ENCODE measurements at regions not wholly inside any gene's neighbourhood (a gene's known extent, or its start where the extent isn't known, plus 50 kb on each side); places are given as distances from the start of the nearest gene placed in this dataset.

DNA sequence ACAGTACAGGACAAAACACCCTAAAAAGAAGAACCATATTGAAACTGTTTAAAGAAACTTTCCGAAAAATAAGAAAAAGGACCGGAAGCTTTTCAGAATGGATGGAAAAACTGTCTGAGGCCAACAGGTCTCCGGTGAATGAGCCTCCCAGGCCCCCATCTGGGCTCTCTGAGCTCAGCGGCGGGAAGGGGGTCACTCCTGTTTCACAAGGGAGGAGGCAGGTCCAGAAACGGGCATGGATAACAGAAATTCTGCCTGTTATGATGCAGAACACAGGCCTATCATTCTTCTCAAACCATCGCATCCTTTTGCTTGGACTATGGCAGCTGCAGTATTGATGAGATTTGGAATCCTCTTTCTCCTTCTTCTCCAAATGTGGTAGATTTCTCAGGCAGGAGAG lies 58.9 kb upstream of the SHH start:
- TF ChIP-seq, protein P1, sequence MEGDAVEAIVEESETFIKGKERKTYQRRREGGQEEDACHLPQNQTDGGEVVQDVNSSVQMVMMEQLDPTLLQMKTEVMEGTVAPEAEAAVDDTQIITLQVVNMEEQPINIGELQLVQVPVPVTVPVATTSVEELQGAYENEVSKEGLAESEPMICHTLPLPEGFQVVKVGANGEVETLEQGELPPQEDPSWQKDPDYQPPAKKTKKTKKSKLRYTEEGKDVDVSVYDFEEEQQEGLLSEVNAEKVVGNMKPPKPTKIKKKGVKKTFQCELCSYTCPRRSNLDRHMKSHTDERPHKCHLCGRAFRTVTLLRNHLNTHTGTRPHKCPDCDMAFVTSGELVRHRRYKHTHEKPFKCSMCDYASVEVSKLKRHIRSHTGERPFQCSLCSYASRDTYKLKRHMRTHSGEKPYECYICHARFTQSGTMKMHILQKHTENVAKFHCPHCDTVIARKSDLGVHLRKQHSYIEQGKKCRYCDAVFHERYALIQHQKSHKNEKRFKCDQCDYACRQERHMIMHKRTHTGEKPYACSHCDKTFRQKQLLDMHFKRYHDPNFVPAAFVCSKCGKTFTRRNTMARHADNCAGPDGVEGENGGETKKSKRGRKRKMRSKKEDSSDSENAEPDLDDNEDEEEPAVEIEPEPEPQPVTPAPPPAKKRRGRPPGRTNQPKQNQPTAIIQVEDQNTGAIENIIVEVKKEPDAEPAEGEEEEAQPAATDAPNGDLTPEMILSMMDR (IDR thresholded peaks at IDR 0.05 in 4 of 5, conservative IDR thresholded peaks at IDR 0.05 in 1 of 5): no peak
- no peak for TF ChIP-seq POLR2A (IDR thresholded peaks at IDR 0.05)

Measured in gastrocnemius medialis (tissue), 4 donors.